GM19239 (cell line): ENCODE measurements at regions not wholly inside any gene's neighbourhood (a gene's known extent, or its start where the extent isn't known, plus 50 kb on each side); places are given as distances from the start of the nearest gene placed in this dataset.

Experiments used
- DNase-seq: peaks from one replicate; pipeline ENCODE4 v3.0.0; 2011; ENCODE audit warnings: low spot score; ENCODE audit not compliant: insufficient read length
- FAIRE-seq: peaks from 2 replicates; lab custom pipeline; 2011; peaks lifted over from hg19 to GRCh38; lab: Jason Lieb, UNC

DNA sequence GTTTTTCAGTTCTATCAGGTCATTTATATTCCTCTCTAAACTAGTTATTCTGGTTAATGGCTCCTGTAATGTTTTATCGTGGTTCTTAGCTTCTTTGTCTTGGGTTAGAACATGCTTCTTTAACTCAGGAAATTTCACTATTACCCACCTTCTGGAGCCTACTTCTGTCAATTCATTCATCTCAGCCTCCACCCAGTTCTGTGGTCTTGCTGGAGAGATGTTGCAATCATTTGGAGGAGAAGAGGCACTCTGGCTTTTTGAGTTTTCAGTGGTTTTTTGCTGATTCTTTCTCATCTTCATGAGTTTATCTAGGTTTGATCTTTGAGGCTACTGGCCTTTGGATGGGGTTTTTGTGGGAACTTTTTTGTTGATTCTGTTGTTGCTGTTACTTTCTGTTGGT is 213.0 kb downstream of the BRINP2 start:
- no peak for DNase-seq
- FAIRE-seq, result no peak

DNA sequence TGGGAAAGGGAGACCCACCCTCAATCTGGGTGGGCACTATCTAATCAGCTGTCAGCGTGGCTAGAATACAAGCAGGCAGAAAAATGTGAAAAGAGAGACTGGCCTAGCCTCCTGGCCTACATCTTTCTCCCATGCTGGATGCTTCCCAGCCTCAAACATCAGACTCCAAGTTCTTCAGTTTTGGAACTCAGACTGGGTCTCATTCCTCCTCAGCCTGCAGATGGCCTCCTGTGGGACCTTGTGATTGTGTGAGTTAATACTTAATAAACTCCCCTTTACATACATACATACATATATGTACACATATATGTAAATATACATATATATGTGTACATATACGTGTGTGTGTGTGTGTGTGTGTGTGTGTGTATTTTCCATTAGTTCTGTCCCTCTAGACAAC is 207.1 kb downstream of the BRINP2 start:
- FAIRE-seq (no peak), DNase-seq (no peak)

- FAIRE-seq (no peak), DNase-seq (no peak)
These were observed 197.5 kb downstream of the BRINP2 start for GRCh38 chr1:177368255-177368654.

DNA sequence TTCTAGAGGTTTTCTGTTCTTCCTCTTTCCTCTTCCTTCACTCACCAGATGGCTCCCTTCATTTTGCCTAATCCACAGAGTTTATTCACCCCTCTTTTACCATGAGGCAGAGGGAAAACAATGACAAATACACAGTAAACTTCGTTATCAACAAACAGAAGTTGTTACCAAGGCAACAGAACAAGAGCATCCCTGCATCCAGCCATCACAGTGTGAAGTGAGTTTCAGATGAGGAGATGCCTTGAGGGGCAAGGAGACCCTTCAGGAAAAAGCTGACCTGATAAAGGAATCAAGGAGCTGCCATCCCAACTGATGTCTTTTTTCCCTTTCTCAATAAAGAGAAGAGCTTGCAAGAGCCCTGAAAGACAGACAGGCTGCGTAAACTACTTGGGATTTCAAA is 195.3 kb downstream of the BRINP2 start:
- DNase-seq (no peak), FAIRE-seq (no peak)

DNA sequence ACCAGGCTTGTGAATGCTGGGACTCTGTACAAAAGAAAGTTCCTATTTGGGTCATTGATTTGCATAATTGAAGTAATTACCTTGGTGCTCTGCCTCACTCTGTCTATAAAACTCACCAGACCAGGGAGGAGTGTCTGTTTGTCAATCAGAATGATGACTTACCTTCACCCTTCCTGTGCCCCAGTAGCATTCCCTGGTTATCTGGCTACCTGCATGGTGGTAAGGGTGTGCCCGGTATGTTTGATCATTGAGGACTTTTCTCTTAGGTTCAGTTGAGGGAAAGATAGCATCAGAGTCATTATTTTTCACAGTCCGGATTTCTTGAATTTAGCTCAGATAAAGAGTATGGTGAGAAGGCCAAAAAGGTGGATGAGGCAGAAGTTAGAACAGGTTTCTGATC is 190.0 kb downstream of the BRINP2 start:
- DNase-seq (no peak), FAIRE-seq (no peak)

DNA sequence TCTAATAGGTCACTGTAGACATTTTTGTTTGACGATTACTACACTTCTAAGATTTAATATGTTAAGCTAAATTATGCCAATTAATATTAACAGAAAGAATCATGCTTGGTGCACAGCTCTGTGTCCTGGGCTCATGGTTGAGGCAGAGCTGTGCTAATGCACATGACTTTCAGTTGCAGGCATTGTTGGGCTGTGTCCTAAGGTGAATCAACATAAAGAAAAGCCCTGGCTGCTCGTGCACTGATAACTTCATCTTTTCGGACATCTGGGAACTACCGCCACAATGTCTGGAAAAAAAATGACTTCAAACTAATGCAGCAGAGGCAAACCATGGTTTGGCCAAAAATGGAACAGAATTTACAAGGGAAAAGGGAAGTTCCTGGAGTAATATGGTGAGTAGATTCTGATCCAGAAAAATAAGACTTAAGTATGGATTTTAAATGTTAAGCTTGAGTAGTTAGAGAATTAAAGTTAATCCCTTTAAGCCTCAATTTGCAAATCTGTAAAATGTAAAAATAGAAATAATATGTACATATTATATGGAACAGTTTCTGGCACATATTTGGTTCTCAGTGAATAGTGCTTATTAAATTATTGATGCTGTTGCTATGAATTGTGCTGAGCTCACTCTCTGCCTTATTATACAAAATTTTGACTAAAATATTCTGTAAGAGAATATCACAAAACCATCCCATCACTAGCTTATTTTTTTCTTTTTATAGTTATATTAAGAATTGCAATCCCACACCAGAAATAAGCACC is 186.1 kb downstream of the BRINP2 start:
- DNase-seq, result no peak
- FAIRE-seq, result no peak

DNA sequence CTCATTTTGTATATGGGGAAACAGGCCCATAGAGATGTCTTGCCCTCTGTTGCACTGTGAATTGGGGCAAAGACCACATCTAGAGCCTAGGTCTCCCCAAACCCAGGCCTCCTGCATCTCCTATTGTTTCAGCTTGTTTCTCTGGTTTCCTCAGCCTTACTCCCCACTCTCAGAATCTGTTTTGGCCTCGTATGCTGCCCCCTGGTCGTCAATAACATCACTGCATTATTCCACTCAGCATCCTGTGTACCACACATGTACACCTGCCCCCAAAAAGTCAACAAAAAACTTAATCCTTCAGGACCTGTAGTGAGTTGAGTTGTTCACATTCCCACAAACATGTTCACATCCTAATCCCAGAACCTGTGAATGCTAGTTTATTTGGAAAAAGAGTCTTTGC is 184.8 kb downstream of the BRINP2 start:
- FAIRE-seq (no peak), DNase-seq (peak; percentile 7)

GRCh38 chr1:177354247-177354646 is 183.5 kb downstream of the BRINP2 start:
- FAIRE-seq (no peak), DNase-seq (no peak)

GRCh38 chr1:177351361-177352108 is 180.8 kb downstream of the BRINP2 start:
- FAIRE-seq, result no peak
- no peak for DNase-seq

- no peak for FAIRE-seq
- DNase-seq, result no peak
These were observed 176.1 kb downstream of the BRINP2 start for GRCh38 chr1:177346790-177347359.

- FAIRE-seq, result no peak
- DNase-seq, result no peak
These were observed 172.7 kb downstream of the BRINP2 start for GRCh38 chr1:177343445-177343844.

GRCh38 chr1:177341773-177342172 is 171.0 kb downstream of the BRINP2 start:
- FAIRE-seq, result no peak
- no peak for DNase-seq

DNA sequence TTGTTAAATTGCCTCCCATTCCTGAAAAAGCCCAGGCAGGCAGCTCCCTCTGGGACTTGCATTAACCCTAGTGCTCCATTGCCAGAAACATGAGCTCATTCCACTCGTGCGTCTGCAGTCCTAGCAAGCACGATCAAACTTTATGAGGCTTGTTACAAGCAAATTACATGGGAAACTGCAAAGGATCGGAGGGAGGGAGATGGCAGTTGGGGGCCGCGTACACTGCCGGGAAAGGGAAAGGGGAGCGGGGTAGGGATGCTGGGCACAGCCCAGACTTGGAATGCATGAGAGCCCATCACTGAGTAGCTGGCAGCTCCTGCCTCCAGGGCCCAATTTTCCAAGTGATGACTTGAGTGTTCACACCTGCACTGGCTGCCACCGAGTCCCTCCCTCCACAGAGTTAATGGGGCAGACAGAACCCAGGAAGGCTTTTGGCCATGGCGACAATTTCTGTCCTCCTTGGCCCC is 169.9 kb downstream of the BRINP2 start:
- DNase-seq (no peak), FAIRE-seq (no peak)

DNA sequence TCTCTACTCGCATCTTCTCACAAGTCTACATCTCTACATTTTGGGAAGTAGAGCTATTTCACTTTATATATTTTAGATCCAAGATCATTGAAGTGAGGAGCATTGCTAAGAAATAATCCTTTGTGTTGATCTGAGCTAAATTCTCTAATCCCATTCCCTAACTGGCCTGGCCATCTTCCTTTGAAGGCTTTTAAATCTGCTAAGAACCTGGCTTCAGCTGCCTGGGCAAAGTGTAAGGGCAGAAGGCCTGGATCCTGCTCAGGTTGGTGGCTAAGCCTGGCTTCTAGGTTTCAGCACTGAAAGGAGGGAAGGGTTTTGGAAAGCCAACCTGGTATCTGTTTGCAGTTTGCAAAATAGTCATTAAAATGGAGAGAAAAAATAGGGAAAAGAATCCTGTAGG is 167.6 kb downstream of the BRINP2 start:
- FAIRE-seq, result no peak
- DNase-seq, result no peak

GRCh38 chr1:177334903-177335302 is 164.1 kb downstream of the BRINP2 start:
- FAIRE-seq (no peak), DNase-seq (no peak)

DNA sequence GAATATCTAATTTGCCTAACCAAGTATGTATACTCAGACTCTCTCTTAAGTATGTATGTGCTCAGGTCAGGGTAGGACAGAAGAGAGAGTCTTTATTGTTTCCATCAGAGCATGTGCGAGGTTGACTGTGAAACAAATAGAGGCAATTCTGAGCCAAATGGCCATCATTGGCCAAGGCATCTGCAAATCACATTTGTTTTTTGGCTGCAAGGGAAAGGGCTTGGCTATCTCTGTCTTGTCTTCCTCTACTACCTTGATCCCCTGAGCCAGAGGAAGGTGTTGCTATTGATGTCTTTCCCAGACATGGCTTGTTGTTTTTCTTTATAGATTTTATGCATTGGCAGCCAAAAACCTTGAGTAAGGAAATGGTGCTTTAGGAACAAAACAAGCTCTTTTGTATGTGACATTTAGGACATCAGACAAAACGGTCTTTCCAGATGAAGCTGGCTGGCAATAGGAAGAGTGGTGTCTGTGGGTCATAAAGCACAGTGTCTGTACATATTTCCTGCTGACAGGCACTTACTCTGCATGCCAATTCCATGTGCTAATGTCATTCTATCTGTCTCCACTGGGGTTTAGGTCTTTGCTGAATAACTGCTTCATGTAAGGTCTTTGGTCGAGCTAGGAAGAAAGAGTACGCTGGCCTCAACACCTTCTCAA is 163.3 kb downstream of the BRINP2 start:
- FAIRE-seq (no peak), DNase-seq (no peak)
